Nephron (organoid): ENCODE measurements at regions not wholly inside any gene's neighbourhood (a gene's known extent, or its start where the extent isn't known, plus 50 kb on each side); places are given as distances from the start of the nearest gene placed in this dataset.
"Not testable (repeated sequence)": the region's sequence is repeated elsewhere in the genome, so short reads cannot be mapped to it uniquely, and the experiment has no call there.

ENCODE experiments used
- H3K27ac Mint-ChIP-seq, 3 experiments: 2 replicates each; pipeline ENCODE4 v1.8.0; 2020; ENCODE audit warnings: mixed read lengths in 3 of 3, mild to moderate bottlenecking in 2 of 3, moderate library complexity in 1 of 3
- H3K27me3 Mint-ChIP-seq: 2 replicates; pipeline ENCODE4 v1.8.0; 2021; ENCODE audit warnings: low read depth, mild to moderate bottlenecking, moderate library complexity, mixed read lengths
- H3K36me3 Mint-ChIP-seq: 2 replicates; pipeline ENCODE4 v1.8.0; 2020; ENCODE audit warnings: low read depth, mixed read lengths
- H3K4me1 Mint-ChIP-seq: 2 replicates; pipeline ENCODE4 v1.8.0; 2020; ENCODE audit warnings: mixed read lengths
- H3K4me3 Mint-ChIP-seq, 3 experiments: 2 replicates each; pipeline ENCODE4 v1.8.0; 2020; ENCODE audit warnings: mild to moderate bottlenecking in 3 of 3, mixed read lengths in 3 of 3, moderate library complexity in 2 of 3
- H3K9me3 Mint-ChIP-seq: 2 replicates; pipeline ENCODE4 v1.8.0; 2020; ENCODE audit warnings: mixed read lengths
- TF ChIP-seq, protein P1 (sequence below), 3 experiments: fragments of 200-600 bp; sonication (generic); IDR thresholded peaks; one replicate each; pipeline ENCODE4 v1.5.0; 2021; ENCODE audit warnings: antibody characterized with exemption in 3 of 3; ENCODE audit not compliant: unreplicated experiment in 3 of 3

DNA sequence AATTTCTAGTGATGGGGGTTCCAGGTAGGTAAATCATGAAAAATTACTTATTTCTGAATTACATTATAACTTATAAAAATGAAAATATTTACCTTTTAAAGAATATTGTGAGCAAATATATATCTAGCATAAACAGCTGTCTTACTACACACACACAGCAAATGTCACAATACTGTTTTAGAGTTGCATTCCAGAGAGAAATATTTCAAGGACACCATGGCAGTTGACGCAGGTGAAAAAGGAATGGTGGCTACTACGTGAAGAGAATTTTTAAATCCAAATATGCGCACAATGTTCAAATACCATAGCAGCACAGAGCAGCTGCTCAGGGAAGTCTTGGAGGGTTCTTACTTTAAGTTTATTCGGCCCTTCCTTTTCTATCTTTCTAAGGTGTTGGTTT lies 356.2 kb downstream of the CGGBP1 start:
- TF ChIP-seq, protein P1, sequence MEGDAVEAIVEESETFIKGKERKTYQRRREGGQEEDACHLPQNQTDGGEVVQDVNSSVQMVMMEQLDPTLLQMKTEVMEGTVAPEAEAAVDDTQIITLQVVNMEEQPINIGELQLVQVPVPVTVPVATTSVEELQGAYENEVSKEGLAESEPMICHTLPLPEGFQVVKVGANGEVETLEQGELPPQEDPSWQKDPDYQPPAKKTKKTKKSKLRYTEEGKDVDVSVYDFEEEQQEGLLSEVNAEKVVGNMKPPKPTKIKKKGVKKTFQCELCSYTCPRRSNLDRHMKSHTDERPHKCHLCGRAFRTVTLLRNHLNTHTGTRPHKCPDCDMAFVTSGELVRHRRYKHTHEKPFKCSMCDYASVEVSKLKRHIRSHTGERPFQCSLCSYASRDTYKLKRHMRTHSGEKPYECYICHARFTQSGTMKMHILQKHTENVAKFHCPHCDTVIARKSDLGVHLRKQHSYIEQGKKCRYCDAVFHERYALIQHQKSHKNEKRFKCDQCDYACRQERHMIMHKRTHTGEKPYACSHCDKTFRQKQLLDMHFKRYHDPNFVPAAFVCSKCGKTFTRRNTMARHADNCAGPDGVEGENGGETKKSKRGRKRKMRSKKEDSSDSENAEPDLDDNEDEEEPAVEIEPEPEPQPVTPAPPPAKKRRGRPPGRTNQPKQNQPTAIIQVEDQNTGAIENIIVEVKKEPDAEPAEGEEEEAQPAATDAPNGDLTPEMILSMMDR (IDR thresholded peaks at IDR 0.05; ENCODE audit: unreplicated experiment in 3 of 3) = no peak
- Mint-ChIP-seq H3K4me3 (no peak overlapping the region), H3K27me3 (no peaks in the 10 kb centered on the region), H3K9me3 (peaks cover 9% of the 10 kb centered on the region), H3K36me3 (no peaks in the 10 kb centered on the region), H3K27ac (no peak overlapping the region), H3K4me1 (no peaks in the 10 kb centered on the region)

DNA sequence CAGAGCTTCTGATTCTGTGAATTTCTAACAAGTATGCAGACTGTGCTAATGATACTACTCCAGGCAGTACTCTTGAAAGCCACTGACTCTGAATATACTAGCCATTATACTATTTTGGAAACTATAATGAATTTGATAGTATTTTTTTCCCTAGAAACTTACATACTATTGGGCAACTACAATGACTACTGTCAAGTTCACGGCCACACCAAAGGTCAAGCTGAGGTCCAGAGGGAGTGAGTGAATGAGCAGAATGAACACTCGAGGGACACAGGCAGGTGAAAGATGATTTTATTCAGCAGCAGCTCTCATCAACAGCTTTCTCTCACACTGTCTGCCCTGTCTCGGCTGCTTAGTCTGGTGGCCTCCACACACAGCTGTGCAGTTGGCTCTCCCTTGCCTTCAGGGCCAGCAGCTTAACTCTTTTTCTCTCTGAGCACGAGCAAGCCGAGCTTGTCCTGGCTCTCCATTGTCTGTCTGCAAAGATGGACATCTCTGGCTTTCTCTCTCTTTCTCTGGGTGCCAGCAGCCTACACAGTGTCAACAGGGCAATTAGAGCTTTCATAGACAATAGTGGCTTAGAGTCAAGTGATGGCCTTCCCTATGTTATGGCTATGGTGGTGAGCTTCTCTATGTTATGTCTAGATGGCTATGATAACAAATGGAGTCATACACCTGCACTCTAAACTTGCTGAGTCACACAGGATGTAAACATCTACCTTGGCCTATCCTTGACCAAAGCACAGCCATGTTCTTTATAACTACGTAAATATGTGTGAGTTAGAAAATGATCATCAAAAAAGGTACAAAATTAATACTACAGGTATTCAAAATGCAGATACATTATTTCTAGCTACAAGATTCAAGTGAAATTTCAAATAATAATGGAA lies 362.4 kb downstream of the CGGBP1 start:
- Mint-ChIP-seq H3K4me3 (peak overlapping the region in 1 of 3 experiments; percentile 1), H3K36me3 (no peaks in the 10 kb centered on the region)
- TF ChIP-seq, protein P1 (IDR thresholded peaks at IDR 0.05; ENCODE audit: unreplicated experiment in 3 of 3) = no peak

DNA sequence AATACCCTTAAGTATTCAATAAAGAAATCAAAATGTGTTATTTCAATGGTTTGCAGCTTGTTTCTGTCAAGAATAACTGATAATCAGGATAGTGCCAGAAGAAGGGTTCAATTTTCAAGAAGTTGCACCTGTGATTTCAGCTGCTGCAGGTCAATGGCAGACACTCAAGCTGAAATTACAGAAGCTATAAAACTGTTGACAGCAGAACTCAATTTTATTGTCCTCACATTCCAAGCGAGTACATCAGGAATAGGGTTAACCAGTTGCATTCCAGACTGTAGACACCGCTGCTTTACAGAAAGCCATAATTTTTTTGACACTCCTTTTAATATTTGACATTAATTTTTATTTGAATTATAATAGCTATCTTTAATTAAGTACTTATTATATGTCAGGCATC lies 364.1 kb downstream of the CGGBP1 start:
- H3K36me3 Mint-ChIP-seq = no peaks in the 10 kb centered on the region
- H3K27ac Mint-ChIP-seq = no peak overlapping the region
- no peaks in the 10 kb centered on the region for H3K27me3 Mint-ChIP-seq
- no peaks in the 10 kb centered on the region for H3K9me3 Mint-ChIP-seq
- H3K4me1 Mint-ChIP-seq = peaks cover 14% of the 10 kb centered on the region
- TF ChIP-seq, protein P1 (IDR thresholded peaks at IDR 0.05; ENCODE audit: unreplicated experiment in 3 of 3) = no peak
- no peak overlapping the region for H3K4me3 Mint-ChIP-seq

More for the DNA sequence above, 362.4 kb downstream of the CGGBP1 start:
- Mint-ChIP-seq H3K27me3 (no peaks in the 10 kb centered on the region), H3K9me3 (no peaks in the 10 kb centered on the region), H3K27ac (peak overlapping the region in 2 of 3 experiments; percentile 40 to 49), H3K4me1 (peaks cover 14% of the 10 kb centered on the region)

DNA sequence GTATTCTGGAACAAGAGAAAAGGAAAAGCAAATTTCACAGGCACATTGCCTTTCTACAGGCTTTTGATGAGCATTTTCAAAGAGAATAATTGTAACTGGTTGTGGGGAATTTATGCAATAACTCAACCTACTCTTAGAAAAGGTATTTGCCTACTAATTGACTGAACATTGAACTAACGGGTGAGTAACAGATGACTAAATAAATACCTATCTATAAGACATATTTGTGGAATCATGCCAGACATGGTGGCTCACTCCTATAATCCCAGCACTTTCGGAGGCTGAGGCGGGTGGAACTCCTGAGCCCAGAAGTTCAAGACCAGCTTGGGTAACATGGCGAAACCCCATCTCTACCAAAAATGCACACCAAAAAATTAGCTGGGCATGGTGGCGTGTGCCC lies 367.7 kb downstream of the CGGBP1 start:
- Mint-ChIP-seq H3K9me3 (no peaks in the 10 kb centered on the region), H3K4me1 (peaks cover 7% of the 10 kb centered on the region), H3K36me3 (no peaks in the 10 kb centered on the region), H3K27me3 (no peaks in the 10 kb centered on the region), H3K27ac (no peak overlapping the region), H3K4me3 (no peak overlapping the region)
- TF ChIP-seq, protein P1 (IDR thresholded peaks at IDR 0.05; ENCODE audit: unreplicated experiment in 3 of 3) = no peak

DNA sequence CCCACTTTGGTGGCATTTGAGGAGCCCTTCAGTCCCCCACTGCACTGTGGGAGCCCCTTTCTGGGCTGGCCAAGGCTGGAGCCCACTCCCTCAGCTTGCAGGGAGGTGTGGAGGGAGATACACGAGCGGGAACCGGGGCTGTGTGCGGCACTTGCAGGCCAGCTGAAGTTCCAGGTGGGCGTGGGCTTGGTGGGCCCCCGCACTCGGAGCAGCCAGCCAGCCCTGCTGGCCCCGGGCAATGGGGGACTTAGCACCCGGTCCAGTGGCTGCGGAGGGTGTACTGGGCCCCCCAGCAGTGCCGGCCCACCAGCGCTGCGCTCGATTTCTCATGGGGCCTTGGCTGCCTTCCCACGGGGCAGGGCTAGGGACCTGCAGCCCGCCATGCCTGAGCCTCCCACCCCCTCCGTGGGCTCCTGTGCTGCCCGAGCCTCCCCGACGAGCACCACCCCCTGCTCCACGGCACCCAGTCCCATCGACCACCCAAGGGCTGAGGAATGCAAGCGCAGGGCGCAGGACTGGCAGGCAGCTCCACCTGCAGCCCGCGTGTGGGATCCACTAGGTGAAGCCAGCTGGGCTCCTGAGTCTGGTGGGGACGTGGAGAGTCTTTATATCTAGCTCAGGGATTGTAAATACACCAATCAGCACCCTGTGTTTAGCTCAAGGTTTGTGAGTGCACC lies 379.7 kb downstream of the CGGBP1 start:
- not testable (repeated sequence) for H3K36me3 Mint-ChIP-seq, H3K4me1 Mint-ChIP-seq, H3K4me3 Mint-ChIP-seq, H3K9me3 Mint-ChIP-seq, H3K27me3 Mint-ChIP-seq, H3K27ac Mint-ChIP-seq

DNA sequence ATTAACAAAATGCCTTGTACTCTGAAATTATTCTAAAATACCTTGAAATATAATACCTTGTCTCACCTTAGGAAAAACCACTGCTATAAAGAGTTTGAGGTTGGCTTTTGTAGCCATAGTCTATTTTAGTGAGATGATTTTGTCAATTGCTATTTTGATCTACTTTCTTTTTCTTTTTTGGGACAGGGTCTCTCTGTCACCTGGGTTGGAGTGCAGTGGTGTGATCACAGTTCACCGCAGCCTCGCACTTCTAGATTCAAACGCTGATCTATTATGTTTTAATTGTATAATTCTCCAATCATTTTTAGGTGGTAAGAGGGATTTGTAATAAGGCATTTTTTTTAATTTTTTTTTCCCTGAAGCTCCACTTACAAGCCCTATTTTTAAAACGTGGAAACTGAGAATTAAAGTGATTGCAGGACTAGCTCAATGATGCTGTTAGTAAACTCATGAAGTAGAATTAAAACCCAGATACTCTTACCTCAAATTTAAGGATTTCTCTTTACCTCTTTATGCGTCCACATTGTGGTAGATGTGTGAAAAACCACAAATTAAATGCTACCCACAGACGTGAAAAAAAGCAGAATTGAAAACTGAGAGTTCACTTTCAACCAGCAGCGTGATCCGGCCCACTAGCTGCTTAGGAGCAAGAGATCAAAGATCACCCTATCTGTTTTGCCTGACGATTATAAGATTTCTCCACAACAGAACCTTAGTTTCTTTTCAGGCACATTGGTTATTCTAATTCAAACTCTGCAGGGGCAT lies 384.2 kb downstream of the CGGBP1 start:
- no peaks in the 10 kb centered on the region for H3K36me3 Mint-ChIP-seq
- peaks cover 6% of the 10 kb centered on the region for H3K4me1 Mint-ChIP-seq
- TF ChIP-seq, protein P1 (IDR thresholded peaks at IDR 0.05; ENCODE audit: unreplicated experiment in 3 of 3) = no peak
- H3K9me3 Mint-ChIP-seq = no peaks in the 10 kb centered on the region
- H3K4me3 Mint-ChIP-seq = no peak overlapping the region
- no peaks in the 10 kb centered on the region for H3K27me3 Mint-ChIP-seq
- no peak overlapping the region for H3K27ac Mint-ChIP-seq
